BE2C (cell line): ENCODE measurements at regions not wholly inside any gene's neighbourhood (a gene's known extent, or its start where the extent isn't known, plus 50 kb on each side); places are given as distances from the start of the nearest gene placed in this dataset.

Experiments
- DNase-seq: peaks from one replicate; pipeline ENCODE4 v3.0.0-alpha.2; 2020
- H3K27me3 ChIP-seq: fragments of 250-450 bp; sonication (Bioruptor Pico); 2 replicates; pipeline ENCODE4 v1.5.1; 2020; ENCODE audit warnings: mild to moderate bottlenecking
- H3K36me3 ChIP-seq: fragments of 250-450 bp; sonication (Bioruptor Pico); 2 replicates; pipeline ENCODE4 v1.5.1; 2020; ENCODE audit warnings: mild to moderate bottlenecking
- H3K4me1 ChIP-seq: fragments of 250-450 bp; sonication (Bioruptor Pico); 2 replicates; pipeline ENCODE4 v1.5.1; 2020
- H3K4me3 ChIP-seq: 2 replicates; pipeline ENCODE4 v1.5.1; 2011; ENCODE audit warnings: low read depth, low read length
- H3K9me3 ChIP-seq: fragments of 250-450 bp; sonication (Bioruptor Pico); 2 replicates; pipeline ENCODE4 v1.5.1; 2020
- TF ChIP-seq, protein P1 (sequence below): IDR thresholded peaks from 2 replicates; pipeline ENCODE4 v1.5.1; 2012; ENCODE audit warnings: mild to moderate bottlenecking, low read depth, low read length

DNA sequence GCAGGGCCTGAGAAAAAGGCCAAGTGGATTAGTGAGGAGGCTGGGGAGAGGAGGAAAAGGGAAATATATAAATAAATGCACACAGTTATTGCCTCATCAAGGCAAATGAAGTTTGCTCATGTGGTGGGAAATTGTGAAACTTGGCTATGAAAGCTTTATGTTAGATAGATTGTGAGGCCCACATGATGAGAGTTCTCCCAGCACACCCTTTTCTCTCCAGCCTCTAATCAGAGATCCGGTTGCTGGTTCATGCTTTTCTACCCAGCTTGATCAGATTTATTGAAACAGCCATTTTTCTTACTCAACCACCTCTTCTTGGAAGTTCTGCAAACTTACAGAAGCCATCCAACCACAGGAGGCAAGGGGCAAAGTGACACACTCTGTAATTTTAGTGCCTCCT lies 125.8 kb upstream of the KLF4 start:
- no peaks in the 10 kb centered on the region for H3K27me3 ChIP-seq
- no peaks in the 10 kb centered on the region for H3K9me3 ChIP-seq
- no peaks in the 10 kb centered on the region for H3K4me1 ChIP-seq
- TF ChIP-seq, protein P1, sequence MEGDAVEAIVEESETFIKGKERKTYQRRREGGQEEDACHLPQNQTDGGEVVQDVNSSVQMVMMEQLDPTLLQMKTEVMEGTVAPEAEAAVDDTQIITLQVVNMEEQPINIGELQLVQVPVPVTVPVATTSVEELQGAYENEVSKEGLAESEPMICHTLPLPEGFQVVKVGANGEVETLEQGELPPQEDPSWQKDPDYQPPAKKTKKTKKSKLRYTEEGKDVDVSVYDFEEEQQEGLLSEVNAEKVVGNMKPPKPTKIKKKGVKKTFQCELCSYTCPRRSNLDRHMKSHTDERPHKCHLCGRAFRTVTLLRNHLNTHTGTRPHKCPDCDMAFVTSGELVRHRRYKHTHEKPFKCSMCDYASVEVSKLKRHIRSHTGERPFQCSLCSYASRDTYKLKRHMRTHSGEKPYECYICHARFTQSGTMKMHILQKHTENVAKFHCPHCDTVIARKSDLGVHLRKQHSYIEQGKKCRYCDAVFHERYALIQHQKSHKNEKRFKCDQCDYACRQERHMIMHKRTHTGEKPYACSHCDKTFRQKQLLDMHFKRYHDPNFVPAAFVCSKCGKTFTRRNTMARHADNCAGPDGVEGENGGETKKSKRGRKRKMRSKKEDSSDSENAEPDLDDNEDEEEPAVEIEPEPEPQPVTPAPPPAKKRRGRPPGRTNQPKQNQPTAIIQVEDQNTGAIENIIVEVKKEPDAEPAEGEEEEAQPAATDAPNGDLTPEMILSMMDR = no peak
- no peak for DNase-seq
- H3K4me3 ChIP-seq = no peak overlapping the region
- H3K36me3 ChIP-seq = no peaks in the 10 kb centered on the region

DNA sequence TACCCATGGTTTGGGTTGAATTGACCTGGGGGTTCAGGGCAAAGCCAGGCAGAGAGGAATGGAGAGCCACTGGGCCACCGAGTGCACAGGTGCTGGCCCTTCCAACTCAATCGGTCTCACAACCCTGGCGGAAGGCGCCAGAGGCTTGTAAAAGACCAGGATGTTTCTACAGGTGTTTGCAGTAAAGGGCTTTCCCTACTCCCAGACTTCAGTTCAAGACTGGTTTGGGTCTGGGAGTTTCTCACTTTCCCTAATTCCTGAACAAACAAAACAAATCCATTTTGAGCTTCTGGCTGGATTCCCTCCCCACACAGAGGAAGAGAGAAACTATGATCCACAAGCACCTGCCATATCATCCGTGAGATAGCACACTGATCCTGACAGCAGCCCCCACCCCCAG lies 125.2 kb upstream of the KLF4 start:
- no peak for DNase-seq
- Histone ChIP-seq H3K4me1 (no peaks in the 10 kb centered on the region), H3K9me3 (no peaks in the 10 kb centered on the region), H3K27me3 (no peaks in the 10 kb centered on the region), H3K36me3 (no peaks in the 10 kb centered on the region), H3K4me3 (no peak overlapping the region)
- TF ChIP-seq, protein P1 = no peak

DNA sequence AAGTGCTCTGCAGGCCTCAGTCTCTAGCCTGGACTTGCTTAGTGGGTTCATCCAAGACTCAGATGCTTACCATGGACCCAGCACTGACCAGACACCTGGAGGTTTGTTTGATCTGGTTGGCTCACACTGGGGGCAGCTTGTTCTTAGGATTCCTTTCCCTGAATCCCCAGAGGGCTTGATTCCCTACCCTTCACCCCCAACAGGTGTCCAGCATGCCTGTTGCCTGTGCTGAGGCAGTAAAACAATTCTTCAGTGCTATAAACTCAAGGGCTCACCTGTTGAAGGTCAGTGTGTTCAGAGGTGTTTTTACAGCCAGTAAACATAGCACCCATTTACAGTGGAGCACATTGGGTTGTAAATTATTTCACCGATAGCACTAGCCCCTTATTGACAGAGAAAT lies 123.8 kb upstream of the KLF4 start:
- Histone ChIP-seq H3K4me3 (no peak overlapping the region), H3K27me3 (no peaks in the 10 kb centered on the region), H3K36me3 (no peaks in the 10 kb centered on the region), H3K4me1 (no peaks in the 10 kb centered on the region), H3K9me3 (no peaks in the 10 kb centered on the region)
- TF ChIP-seq, protein P1 = no peak
- no peak for DNase-seq

DNA sequence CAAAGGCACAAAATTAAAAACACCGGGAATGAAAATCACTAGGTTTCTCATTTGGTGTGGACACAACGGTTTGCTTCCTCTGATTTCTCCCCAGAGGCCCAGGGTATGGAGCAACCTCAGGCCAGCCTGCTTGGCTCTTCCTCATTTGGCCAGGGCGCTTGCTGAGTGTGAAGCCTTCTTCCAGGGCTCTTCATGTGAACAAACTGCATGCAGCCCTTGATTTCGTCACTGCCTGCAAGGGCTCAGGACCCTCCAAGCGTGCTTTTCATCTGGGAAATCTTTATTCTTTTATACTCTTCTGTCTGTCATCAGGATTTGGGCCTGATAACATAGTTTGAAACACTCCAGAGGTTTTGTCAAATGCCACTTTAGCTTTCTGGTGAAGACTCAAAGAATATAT lies 122.6 kb upstream of the KLF4 start:
- Histone ChIP-seq H3K4me3 (no peak overlapping the region), H3K9me3 (no peaks in the 10 kb centered on the region), H3K36me3 (no peaks in the 10 kb centered on the region), H3K4me1 (no peaks in the 10 kb centered on the region), H3K27me3 (no peaks in the 10 kb centered on the region)
- DNase-seq = no peak
- TF ChIP-seq, protein P1 = no peak

DNA sequence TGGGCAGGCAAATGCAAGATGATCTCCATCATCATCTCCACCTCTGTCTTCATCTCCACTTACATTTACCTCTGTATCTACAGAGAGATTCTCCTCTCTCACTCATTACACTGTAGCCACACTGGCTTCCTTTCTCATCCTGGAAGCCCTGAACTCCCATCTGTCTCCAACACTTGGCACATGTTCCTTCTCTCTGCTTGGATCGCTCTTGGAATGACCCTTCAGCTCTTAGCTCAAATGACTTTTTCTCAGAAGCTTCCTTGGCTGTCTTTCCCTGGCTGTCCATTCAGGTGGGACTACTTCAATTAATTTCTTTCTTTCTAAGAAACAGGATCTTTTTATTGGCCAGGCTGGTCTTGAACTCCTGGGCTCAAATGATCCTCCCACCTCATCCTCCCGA lies 120.0 kb upstream of the KLF4 start:
- no peaks in the 10 kb centered on the region for H3K9me3 ChIP-seq
- no peak for DNase-seq
- H3K4me1 ChIP-seq = no peaks in the 10 kb centered on the region
- H3K4me3 ChIP-seq = no peak overlapping the region
- TF ChIP-seq, protein P1 = no peak
- no peaks in the 10 kb centered on the region for H3K27me3 ChIP-seq
- no peaks in the 10 kb centered on the region for H3K36me3 ChIP-seq

DNA sequence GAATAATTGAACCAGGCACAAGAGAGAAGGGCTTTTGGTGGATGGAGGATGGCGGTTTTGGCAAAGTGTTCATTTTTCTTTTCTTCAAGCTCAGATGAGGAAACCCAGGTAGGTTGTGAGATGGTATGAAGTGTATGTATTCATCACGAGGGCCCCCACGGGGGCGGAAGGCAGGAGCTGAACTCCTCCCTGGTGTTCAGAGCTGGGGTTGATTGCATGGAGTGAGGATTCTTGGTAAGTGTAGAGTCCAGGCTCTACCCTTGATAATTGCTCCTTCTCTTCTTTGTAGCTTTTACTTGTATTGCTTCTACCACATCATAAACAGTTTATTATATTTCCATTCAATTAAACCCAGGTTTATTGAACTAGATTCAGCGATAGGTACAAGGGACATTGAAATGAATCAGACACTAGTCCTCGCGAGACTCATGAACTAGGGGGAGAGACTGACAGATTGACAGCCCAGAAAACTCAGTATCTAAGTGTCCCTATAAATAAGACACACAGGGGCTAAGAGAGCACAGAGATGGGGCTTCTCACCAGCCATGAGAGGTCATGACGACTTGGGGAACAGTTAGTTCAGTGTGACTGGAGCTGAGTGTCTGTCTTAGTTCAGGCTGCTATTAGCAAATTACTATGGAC lies 116.7 kb upstream of the KLF4 start:
- TF ChIP-seq, protein P1 = no peak
- no peak overlapping the region for H3K4me3 ChIP-seq

More for the DNA sequence above, 116.7 kb upstream of the KLF4 start:
- H3K9me3 ChIP-seq = no peaks in the 10 kb centered on the region
- DNase-seq = no peak
- no peaks in the 10 kb centered on the region for H3K27me3 ChIP-seq
- no peaks in the 10 kb centered on the region for H3K36me3 ChIP-seq
- H3K4me1 ChIP-seq = no peaks in the 10 kb centered on the region
